COLO668 (cell line): ENCODE measurements at regions not wholly inside any gene's neighbourhood (a gene's known extent, or its start where the extent isn't known, plus 50 kb on each side); places are given as distances from the start of the nearest gene placed in this dataset.

Source experiments
- DNase-seq: peaks from one replicate; lab custom pipeline; 2025; ENCODE audit not compliant: unreplicated experiment; lab: John Stamatoyannopoulos, UW

GRCh38 chr5:30764704-30765103 is 428.8 kb upstream of the CDH6 start:
- DNase-seq = no peak

GRCh38 chr5:30759731-30760130 is 433.8 kb upstream of the CDH6 start:
- no peak for DNase-seq

GRCh38 chr5:30752015-30752414 is 441.5 kb upstream of the CDH6 start:
- no peak for DNase-seq

GRCh38 chr5:30749971-30750370 is 443.5 kb upstream of the CDH6 start:
- DNase-seq = no peak

- DNase-seq = peak; percentile 37
Measured at GRCh38 chr5:30747412-30747811, 446.1 kb upstream of the CDH6 start.

- no peak for DNase-seq
Measured at GRCh38 chr5:30736669-30737068, 456.8 kb upstream of the CDH6 start.

GRCh38 chr5:30734118-30734517 is 459.4 kb upstream of the CDH6 start:
- DNase-seq = no peak

- DNase-seq = no peak
Measured at GRCh38 chr5:30725073-30725472, 468.4 kb upstream of the CDH6 start.

GRCh38 chr5:30698217-30698616 is 495.3 kb upstream of the CDH6 start:
- no peak for DNase-seq

GRCh38 chr5:30693326-30693725 is 500.2 kb upstream of the CDH6 start:
- no peak for DNase-seq

GRCh38 chr5:30690931-30691330 is 502.6 kb upstream of the CDH6 start:
- no peak for DNase-seq

GRCh38 chr5:30687461-30687860 is 506.0 kb upstream of the CDH6 start:
- no peak for DNase-seq

GRCh38 chr5:30686530-30686929 is 507.0 kb upstream of the CDH6 start:
- DNase-seq = no peak

- no peak for DNase-seq
Measured at GRCh38 chr5:30676223-30676840, 517.2 kb upstream of the CDH6 start.

GRCh38 chr5:30667293-30667692 is 526.2 kb upstream of the CDH6 start:
- no peak for DNase-seq

- DNase-seq = no peak
Measured at GRCh38 chr5:30663536-30663935, 530.0 kb upstream of the CDH6 start.

- no peak for DNase-seq
Measured at GRCh38 chr5:30662373-30662772, 531.1 kb upstream of the CDH6 start.

GRCh38 chr5:30661730-30662129 is 531.8 kb upstream of the CDH6 start:
- DNase-seq = no peak

GRCh38 chr5:30659417-30659816 is 534.1 kb upstream of the CDH6 start:
- no peak for DNase-seq

- no peak for DNase-seq
Measured at GRCh38 chr5:30650311-30650710, 543.2 kb upstream of the CDH6 start.

- no peak for DNase-seq
Measured at GRCh38 chr5:30638899-30639298, 554.6 kb upstream of the CDH6 start.

GRCh38 chr5:30627945-30628344 is 565.5 kb upstream of the CDH6 start:
- DNase-seq = no peak

- DNase-seq = no peak
Measured at GRCh38 chr5:30626557-30626956, 566.9 kb upstream of the CDH6 start.
